NCI-H526 (cell line): ENCODE measurements at regions not wholly inside any gene's neighbourhood (a gene's known extent, or its start where the extent isn't known, plus 50 kb on each side); places are given as distances from the start of the nearest gene placed in this dataset.

Experiments used
- DNase-seq, 2 experiments: peaks; one replicate each; lab custom pipeline; 2025; lab: John Stamatoyannopoulos, UW

DNA sequence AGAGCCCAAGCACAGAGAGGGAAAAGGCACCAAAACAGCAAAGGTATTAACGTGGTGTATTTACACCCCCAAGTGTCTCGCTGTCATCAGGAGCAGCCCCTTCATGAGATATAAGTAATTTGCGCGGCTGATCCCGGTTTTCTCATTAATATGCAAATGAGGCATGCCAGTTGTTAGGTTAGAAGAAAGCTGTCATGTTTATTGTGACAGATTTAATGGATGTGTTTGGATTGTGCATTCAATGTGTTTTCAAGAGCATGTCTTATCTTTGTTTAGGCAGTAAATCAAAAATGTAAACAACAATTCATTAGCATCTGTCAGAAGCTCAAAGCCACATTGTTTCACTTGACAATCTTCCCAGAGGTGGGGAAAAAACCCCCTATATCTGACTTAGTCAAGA is 56.5 kb upstream of the CTBP2 start:
- peak; percentile 19 to 26 for DNase-seq

DNA sequence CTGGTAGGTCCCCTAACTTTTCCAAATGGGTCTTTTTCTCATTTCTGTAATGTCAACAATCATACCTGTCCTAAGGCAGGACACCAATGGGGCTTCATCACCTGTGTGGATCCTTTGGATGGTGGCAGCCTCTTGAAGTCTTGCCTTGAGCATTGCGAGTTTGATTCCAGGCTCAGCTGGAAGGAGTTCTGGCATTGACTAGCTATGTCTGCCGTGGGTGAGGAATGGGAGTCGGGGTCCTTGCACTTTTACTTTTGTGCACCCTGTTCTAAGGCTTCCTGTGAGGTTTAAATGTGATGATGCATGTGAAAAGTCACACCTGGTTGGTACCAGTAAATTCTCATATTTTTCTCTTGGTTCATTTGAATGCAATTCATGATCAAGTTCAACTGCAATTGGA is 55.9 kb upstream of the CTBP2 start:
- no peak for DNase-seq

DNA sequence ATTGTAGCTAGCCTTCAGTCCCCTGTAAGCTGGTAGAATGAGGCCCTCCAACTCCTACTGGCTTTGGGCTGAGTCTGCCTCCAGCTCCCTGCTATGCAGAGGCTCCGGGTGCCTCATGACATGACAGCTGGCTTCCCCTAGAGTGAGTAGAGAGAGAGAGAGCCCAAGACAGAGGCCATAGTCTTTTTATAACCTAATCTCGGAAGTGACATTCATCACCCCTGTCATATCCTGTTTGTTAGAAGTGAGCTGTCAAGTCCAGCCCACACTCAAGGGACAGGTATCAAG is 53.9 kb upstream of the CTBP2 start:
- DNase-seq = no peak

DNA sequence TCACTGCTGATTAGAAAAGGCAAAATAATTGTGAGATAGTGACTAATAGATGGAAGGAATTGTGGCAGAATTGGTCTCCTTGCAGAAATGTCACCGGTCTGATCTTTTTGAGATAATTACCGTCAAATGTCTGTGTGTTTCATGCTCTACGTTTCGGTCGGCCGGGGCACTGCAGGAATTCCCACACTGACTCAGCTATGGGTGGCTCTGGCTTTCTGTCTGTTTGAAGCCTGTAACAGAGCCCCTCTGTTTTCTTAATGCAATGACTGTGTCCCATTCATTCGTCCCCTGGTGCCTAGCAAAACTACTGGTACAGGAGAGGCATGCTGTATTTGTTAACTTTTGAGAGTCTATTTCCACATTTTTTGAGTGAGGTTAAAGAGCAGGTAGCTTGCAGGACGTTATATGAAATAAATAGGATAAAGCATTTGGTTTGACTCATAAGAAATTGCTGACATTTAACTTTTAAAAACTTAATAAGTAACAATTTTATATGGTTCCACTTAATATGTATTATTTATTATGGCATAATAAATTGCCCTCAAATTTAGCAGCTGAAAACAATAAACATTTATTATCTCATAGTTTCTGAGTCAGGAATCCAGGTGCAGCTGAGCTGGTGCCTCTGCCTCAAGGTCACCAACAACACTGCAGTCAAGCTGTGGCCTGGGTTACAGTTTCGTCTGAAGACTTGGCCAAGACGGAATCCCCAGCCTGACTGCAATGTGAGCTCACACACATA is 53.3 kb upstream of the CTBP2 start:
- no peak for DNase-seq

DNA sequence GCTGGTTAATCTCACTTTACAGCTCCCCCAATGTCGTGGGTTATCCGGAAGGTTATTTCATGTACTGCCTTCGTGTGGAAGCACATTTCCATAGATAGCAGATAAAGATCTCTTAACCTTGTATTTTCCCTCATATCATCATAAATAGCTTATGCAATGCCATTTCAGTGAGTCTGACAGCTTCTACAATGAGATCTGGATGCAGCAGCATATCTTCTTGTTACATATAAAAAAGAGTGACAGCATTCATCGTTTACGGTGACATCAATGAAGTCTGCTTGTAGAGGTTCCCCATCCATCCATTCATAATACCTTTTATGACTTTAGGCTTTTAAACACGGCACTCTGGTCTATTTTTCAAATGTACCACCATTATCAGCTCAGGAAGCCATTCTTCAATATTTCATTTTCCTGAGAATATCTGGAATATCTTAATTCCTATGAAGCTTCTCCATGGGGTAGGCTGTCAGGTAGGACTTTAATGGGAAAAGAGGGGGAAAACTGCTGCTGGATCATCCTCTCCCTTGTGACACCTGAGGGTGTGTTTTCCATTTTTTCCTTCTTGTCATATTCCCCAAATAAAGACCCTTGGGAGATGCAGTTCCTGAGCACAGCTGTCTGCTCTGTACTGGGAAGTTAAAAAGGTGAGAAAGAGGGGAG is 51.9 kb upstream of the CTBP2 start:
- DNase-seq = peak in 1 of 2 experiments; percentile 86
